GM18951 (cell line): ENCODE measurements at regions not wholly inside any gene's neighbourhood (a gene's known extent, or its start where the extent isn't known, plus 50 kb on each side); places are given as distances from the start of the nearest gene placed in this dataset.
"Not testable (repeated sequence)": the region's sequence is repeated elsewhere in the genome, so short reads cannot be mapped to it uniquely, and the experiment has no call there.

ENCODE experiments used
- POLR2A ChIP-seq: IDR thresholded peaks from 4 replicates; pipeline ENCODE4 v1.6.1; 2011; ENCODE audit warnings: mild to moderate bottlenecking; ENCODE audit not compliant: insufficient read length, insufficient read depth; ENCODE audit errors: extremely low read depth
- in situ Hi-C: fragments of 300-500 bp; cut with MboI; formaldehyde crosslinking; loops from one replicate; pipeline ENCODE4 v1.12.0; 2022; ENCODE audit warnings: low sequenced_read_pairs, mixed read lengths, inconsistent platforms; ENCODE audit not compliant: unreplicated experiment

- in situ Hi-C loops, result no loop called here
Measured at GRCh38 chr10:3559527-3559926, 225.5 kb downstream of the KLF6 start.

GRCh38 chr10:3559011-3559410, 226.0 kb downstream of the KLF6 start:
- TF ChIP-seq POLR2A, result no peak

More at GRCh38 chr10:3559527-3559926, 225.5 kb downstream of the KLF6 start:
- no peak for TF ChIP-seq POLR2A

GRCh38 chr10:3556191-3557017, 228.6 kb downstream of the KLF6 start:
- in situ Hi-C loops, result not testable (repeated sequence)

More at GRCh38 chr10:3559011-3559410, 226.0 kb downstream of the KLF6 start:
- in situ Hi-C loops, result no loop called here

- no peak for TF ChIP-seq POLR2A
- in situ Hi-C loops, result no loop called here
Measured at GRCh38 chr10:3554121-3554522, 230.9 kb downstream of the KLF6 start.

- in situ Hi-C loops, result no loop called here
- no peak for TF ChIP-seq POLR2A
Measured at GRCh38 chr10:3552281-3552680, 232.7 kb downstream of the KLF6 start.

- in situ Hi-C loops, result no loop called here
- no peak for TF ChIP-seq POLR2A
Measured at GRCh38 chr10:3551761-3552160, 233.2 kb downstream of the KLF6 start.

GRCh38 chr10:3549118-3549517, 235.9 kb downstream of the KLF6 start:
- no peak for TF ChIP-seq POLR2A
- in situ Hi-C loops, result no loop called here

- in situ Hi-C loops, result no loop called here
Measured at GRCh38 chr10:3548702-3549101, 236.3 kb downstream of the KLF6 start.

GRCh38 chr10:3548076-3548475, 236.9 kb downstream of the KLF6 start:
- in situ Hi-C loops, result no loop called here

More at GRCh38 chr10:3548702-3549101, 236.3 kb downstream of the KLF6 start:
- TF ChIP-seq POLR2A, result no peak

GRCh38 chr10:3544561-3544960, 240.4 kb downstream of the KLF6 start:
- in situ Hi-C loops, result no loop called here
- TF ChIP-seq POLR2A, result no peak

More at GRCh38 chr10:3548076-3548475, 236.9 kb downstream of the KLF6 start:
- no peak for TF ChIP-seq POLR2A

- in situ Hi-C loops, result no loop called here
- TF ChIP-seq POLR2A, result no peak
Measured at GRCh38 chr10:3542185-3542611, 242.8 kb downstream of the KLF6 start.

- TF ChIP-seq POLR2A, result no peak
- in situ Hi-C loops, result no loop called here
Measured at GRCh38 chr10:3539696-3540383, 245.2 kb downstream of the KLF6 start.

GRCh38 chr10:3538656-3539531, 246.1 kb downstream of the KLF6 start:
- TF ChIP-seq POLR2A, result no peak
- in situ Hi-C loops, result no loop called here

GRCh38 chr10:3538291-3538655, 246.7 kb downstream of the KLF6 start:
- TF ChIP-seq POLR2A, result no peak
- in situ Hi-C loops, result no loop called here
